Globus pallidus (tissue), 1 donor: ENCODE measurements at regions not wholly inside any gene's neighbourhood (a gene's known extent, or its start where the extent isn't known, plus 50 kb on each side); places are given as distances from the start of the nearest gene placed in this dataset.
"Not testable (repeated sequence)": the region's sequence is repeated elsewhere in the genome, so short reads cannot be mapped to it uniquely, and the experiment has no call there.

Experiments
- DNase-seq: peaks from one replicate; pipeline ENCODE4 v3.0.0-alpha.2; 2015; ENCODE audit warnings: low spot score

GRCh38 chr1:8228253-8228652, 89.7 kb upstream of the SLC45A1 start:
- DNase-seq: no peak

- not testable (repeated sequence) for DNase-seq
Observed at GRCh38 chr1:8227674-8228073, 90.2 kb upstream of the SLC45A1 start.

- DNase-seq: no peak
Observed at GRCh38 chr1:8226747-8227146, 91.2 kb upstream of the SLC45A1 start.

- not testable (repeated sequence) for DNase-seq
Observed at GRCh38 chr1:8226024-8226423, 91.9 kb upstream of the SLC45A1 start.

- DNase-seq: no peak
Observed at GRCh38 chr1:8223526-8223925, 94.4 kb upstream of the SLC45A1 start.

GRCh38 chr1:8222789-8223188, 95.1 kb upstream of the SLC45A1 start:
- no peak for DNase-seq

- DNase-seq: no peak
Observed at GRCh38 chr1:8219530-8219929, 98.4 kb upstream of the SLC45A1 start.

- DNase-seq: no peak
Observed at GRCh38 chr1:8218351-8219092, 99.4 kb upstream of the SLC45A1 start.

GRCh38 chr1:8217809-8218208, 100.1 kb upstream of the SLC45A1 start:
- no peak for DNase-seq

GRCh38 chr1:8217011-8217711, 100.8 kb upstream of the SLC45A1 start:
- DNase-seq: no peak

GRCh38 chr1:8216005-8216404, 101.9 kb upstream of the SLC45A1 start:
- DNase-seq: no peak

GRCh38 chr1:8214501-8215173, 103.3 kb upstream of the SLC45A1 start:
- no peak for DNase-seq

- DNase-seq: no peak
Observed at GRCh38 chr1:8213676-8214075, 104.2 kb upstream of the SLC45A1 start.

GRCh38 chr1:8213136-8213535, 104.8 kb upstream of the SLC45A1 start:
- no peak for DNase-seq

- DNase-seq: no peak
Observed at GRCh38 chr1:8212580-8213031, 105.3 kb upstream of the SLC45A1 start.

GRCh38 chr1:8211883-8212579, 105.9 kb upstream of the SLC45A1 start:
- DNase-seq: no peak

GRCh38 chr1:8211251-8211882, 106.5 kb upstream of the SLC45A1 start:
- no peak for DNase-seq

GRCh38 chr1:8207202-8207601, 110.7 kb upstream of the SLC45A1 start:
- no peak for DNase-seq

GRCh38 chr1:8206391-8206790, 111.5 kb upstream of the SLC45A1 start:
- no peak for DNase-seq

- no peak for DNase-seq
Observed at GRCh38 chr1:8205771-8206170, 112.1 kb upstream of the SLC45A1 start.

GRCh38 chr1:8204826-8205225, 113.1 kb upstream of the SLC45A1 start:
- DNase-seq: no peak

GRCh38 chr1:8203551-8203950, 114.4 kb upstream of the SLC45A1 start:
- no peak for DNase-seq
